ENCODE measurements at regions not wholly inside any gene's neighbourhood (a gene's known extent, or its start where the extent isn't known, plus 50 kb on each side); places are given as distances from the start of the nearest gene placed in this dataset.
"Not testable (repeated sequence)": the region's sequence is repeated elsewhere in the genome, so short reads cannot be mapped to it uniquely, and the experiment has no call there.

- Histone ChIP-seq H3K4me3 (ENCODE audit: severe bottlenecking) (no peak overlapping the region), H3K36me3 (ENCODE audit: low read depth) (no peaks in the 10 kb centered on the region), H3K27ac (ENCODE audit: poor library complexity, severe bottlenecking) (no peak overlapping the region), H3K27me3 (ENCODE audit: insufficient read depth, poor library complexity, severe bottlenecking) (no peaks in the 10 kb centered on the region), H3K4me1 (ENCODE audit: insufficient read depth, poor library complexity, severe bottlenecking) (peaks cover 6% of the 10 kb centered on the region), H3K9me3 (ENCODE audit: severe bottlenecking) (no peaks in the 10 kb centered on the region)
- ATAC-seq (ENCODE audit: low read depth) (no peak), DNase-seq (ENCODE audit: low spot score) (no peak)
- TF ChIP-seq CTCF (IDR thresholded peaks at IDR 0.05; ENCODE audit: poor library complexity, severe bottlenecking) = no peak
Measured at GRCh38 chr4:101415962-101416361, 68.6 kb upstream of the PPP3CA start.

- no peak for TF ChIP-seq CTCF (IDR thresholded peaks at IDR 0.05; ENCODE audit: poor library complexity, severe bottlenecking)
- DNase-seq (ENCODE audit: low spot score) = no peak
- Histone ChIP-seq H3K36me3 (ENCODE audit: low read depth) (no peaks in the 10 kb centered on the region), H3K4me3 (ENCODE audit: severe bottlenecking) (no peak overlapping the region), H3K27ac (ENCODE audit: poor library complexity, severe bottlenecking) (no peak overlapping the region), H3K9me3 (ENCODE audit: severe bottlenecking) (no peaks in the 10 kb centered on the region), H3K27me3 (ENCODE audit: insufficient read depth, poor library complexity, severe bottlenecking) (no peaks in the 10 kb centered on the region), H3K4me1 (ENCODE audit: insufficient read depth, poor library complexity, severe bottlenecking) (peaks cover 6% of the 10 kb centered on the region)
- ATAC-seq (ENCODE audit: low read depth) = no peak
Measured at GRCh38 chr4:101414496-101414895, 67.2 kb upstream of the PPP3CA start.

GRCh38 chr4:101411926-101412325 lies 64.6 kb upstream of the PPP3CA start:
- ATAC-seq (ENCODE audit: low read depth) (peak; percentile 50), DNase-seq (ENCODE audit: low spot score) (no peak)
- Histone ChIP-seq H3K27me3 (ENCODE audit: insufficient read depth, poor library complexity, severe bottlenecking) (no peaks in the 10 kb centered on the region), H3K4me1 (ENCODE audit: insufficient read depth, poor library complexity, severe bottlenecking) (peaks cover 6% of the 10 kb centered on the region), H3K36me3 (ENCODE audit: low read depth) (no peaks in the 10 kb centered on the region), H3K4me3 (ENCODE audit: severe bottlenecking) (no peak overlapping the region), H3K27ac (ENCODE audit: poor library complexity, severe bottlenecking) (no peak overlapping the region), H3K9me3 (ENCODE audit: severe bottlenecking) (no peaks in the 10 kb centered on the region)
- TF ChIP-seq CTCF (IDR thresholded peaks at IDR 0.05; ENCODE audit: poor library complexity, severe bottlenecking) = no peak

GRCh38 chr4:101411281-101411910 lies 64.1 kb upstream of the PPP3CA start:
- H3K9me3 ChIP-seq (ENCODE audit: severe bottlenecking); DNase-seq (ENCODE audit: low spot score); H3K27me3 ChIP-seq (ENCODE audit: insufficient read depth, poor library complexity, severe bottlenecking); H3K4me1 ChIP-seq (ENCODE audit: insufficient read depth, poor library complexity, severe bottlenecking); H3K36me3 ChIP-seq (ENCODE audit: low read depth); H3K27ac ChIP-seq (ENCODE audit: poor library complexity, severe bottlenecking); ATAC-seq (ENCODE audit: low read depth); H3K4me3 ChIP-seq (ENCODE audit: severe bottlenecking): not testable (repeated sequence)

GRCh38 chr4:101400096-101400495 lies 52.8 kb upstream of the PPP3CA start:
- no peak for DNase-seq (ENCODE audit: low spot score)
- no peak for TF ChIP-seq CTCF (IDR thresholded peaks at IDR 0.05; ENCODE audit: poor library complexity, severe bottlenecking)
- ATAC-seq (ENCODE audit: low read depth) = no peak
- Histone ChIP-seq H3K4me1 (ENCODE audit: insufficient read depth, poor library complexity, severe bottlenecking) (no peaks in the 10 kb centered on the region), H3K27ac (ENCODE audit: poor library complexity, severe bottlenecking) (no peak overlapping the region), H3K27me3 (ENCODE audit: insufficient read depth, poor library complexity, severe bottlenecking) (no peaks in the 10 kb centered on the region), H3K4me3 (ENCODE audit: severe bottlenecking) (no peak overlapping the region), H3K9me3 (ENCODE audit: severe bottlenecking) (no peaks in the 10 kb centered on the region), H3K36me3 (ENCODE audit: low read depth) (no peaks in the 10 kb centered on the region)
